Testis (tissue), 2 donors: ENCODE measurements at regions not wholly inside any gene's neighbourhood (a gene's known extent, or its start where the extent isn't known, plus 50 kb on each side); places are given as distances from the start of the nearest gene placed in this dataset.

Experiments
- POLR2A ChIP-seq: fragments of 450-650 bp; IDR thresholded peaks from one replicate; pipeline ENCODE4 v1.6.1; 2017; ENCODE audit warnings: antibody characterized with exemption, mild to moderate bottlenecking, moderate library complexity
- TF ChIP-seq, protein P1 (sequence below), 3 experiments: fragments of 450-650 bp in 2 of 3; fragments of 200-600 bp in 1 of 3; sonication (generic) in 1 of 3; IDR thresholded peaks; one replicate each; pipeline ENCODE4 v1.5.1; 2016 to 2019; ENCODE audit warnings: antibody characterized with exemption in 3 of 3, mild to moderate bottlenecking in 2 of 3, moderate library complexity in 1 of 3

DNA sequence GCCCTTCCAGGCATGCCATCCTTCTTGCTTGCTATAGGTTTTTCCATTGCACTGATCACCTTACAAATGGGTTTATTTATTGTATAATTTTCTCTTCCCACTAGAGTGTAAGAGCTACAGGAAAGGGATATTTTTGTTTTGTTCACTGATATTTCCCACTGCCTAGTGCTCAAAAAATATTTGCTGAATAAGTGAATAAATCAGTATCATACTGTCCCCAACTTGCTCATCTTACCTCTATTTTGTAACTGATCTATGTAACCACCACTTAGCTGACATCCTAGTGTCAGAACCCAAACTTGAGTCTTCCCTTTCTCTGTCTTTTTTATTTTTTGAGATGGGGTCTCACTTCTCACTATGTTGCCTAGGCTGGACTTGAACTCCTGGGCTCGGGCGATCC, 87.6 kb upstream of the TBC1D3K start:
- TF ChIP-seq, protein P1, sequence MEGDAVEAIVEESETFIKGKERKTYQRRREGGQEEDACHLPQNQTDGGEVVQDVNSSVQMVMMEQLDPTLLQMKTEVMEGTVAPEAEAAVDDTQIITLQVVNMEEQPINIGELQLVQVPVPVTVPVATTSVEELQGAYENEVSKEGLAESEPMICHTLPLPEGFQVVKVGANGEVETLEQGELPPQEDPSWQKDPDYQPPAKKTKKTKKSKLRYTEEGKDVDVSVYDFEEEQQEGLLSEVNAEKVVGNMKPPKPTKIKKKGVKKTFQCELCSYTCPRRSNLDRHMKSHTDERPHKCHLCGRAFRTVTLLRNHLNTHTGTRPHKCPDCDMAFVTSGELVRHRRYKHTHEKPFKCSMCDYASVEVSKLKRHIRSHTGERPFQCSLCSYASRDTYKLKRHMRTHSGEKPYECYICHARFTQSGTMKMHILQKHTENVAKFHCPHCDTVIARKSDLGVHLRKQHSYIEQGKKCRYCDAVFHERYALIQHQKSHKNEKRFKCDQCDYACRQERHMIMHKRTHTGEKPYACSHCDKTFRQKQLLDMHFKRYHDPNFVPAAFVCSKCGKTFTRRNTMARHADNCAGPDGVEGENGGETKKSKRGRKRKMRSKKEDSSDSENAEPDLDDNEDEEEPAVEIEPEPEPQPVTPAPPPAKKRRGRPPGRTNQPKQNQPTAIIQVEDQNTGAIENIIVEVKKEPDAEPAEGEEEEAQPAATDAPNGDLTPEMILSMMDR (IDR thresholded peaks at IDR 0.05), result no peak
- no peak for TF ChIP-seq POLR2A
